ENCODE measurements at regions not wholly inside any gene's neighbourhood (a gene's known extent, or its start where the extent isn't known, plus 50 kb on each side); places are given as distances from the start of the nearest gene placed in this dataset.

GRCh38 chr7:25314731-25315267 is 86.5 kb upstream of the NPVF start:
- TF ChIP-seq, protein P1, sequence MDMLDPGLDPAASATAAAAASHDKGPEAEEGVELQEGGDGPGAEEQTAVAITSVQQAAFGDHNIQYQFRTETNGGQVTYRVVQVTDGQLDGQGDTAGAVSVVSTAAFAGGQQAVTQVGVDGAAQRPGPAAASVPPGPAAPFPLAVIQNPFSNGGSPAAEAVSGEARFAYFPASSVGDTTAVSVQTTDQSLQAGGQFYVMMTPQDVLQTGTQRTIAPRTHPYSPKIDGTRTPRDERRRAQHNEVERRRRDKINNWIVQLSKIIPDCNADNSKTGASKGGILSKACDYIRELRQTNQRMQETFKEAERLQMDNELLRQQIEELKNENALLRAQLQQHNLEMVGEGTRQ (IDR thresholded peaks at IDR 0.05): no peak
- TF ChIP-seq CHD2 (IDR thresholded peaks at IDR 0.05; ENCODE audit: low read length, partially characterized antibody) (no peak), CTCF (IDR thresholded peaks at IDR 0.05) (no peak), BHLHE40 (IDR thresholded peaks at IDR 0.05; ENCODE audit: low read depth, low read length) (no peak), EP300 (IDR thresholded peaks at IDR 0.05) (no peak), RFX5 (IDR thresholded peaks at IDR 0.05) (no peak), PHF8 (IDR thresholded peaks at IDR 0.05; ENCODE audit: borderline replicate concordance, low read depth) (no peak), POLR2A (IDR thresholded peaks at IDR 0.05; ENCODE audit: low read length) (no peak), CBX2 (IDR thresholded peaks at IDR 0.05; ENCODE audit: borderline replicate concordance, low read depth) (no peak), ZC3H11A (IDR thresholded peaks at IDR 0.05) (no peak), MAZ (IDR thresholded peaks at IDR 0.05; ENCODE audit: borderline replicate concordance, low read depth, low read length) (no peak)
- TF ChIP-seq, protein P2, sequence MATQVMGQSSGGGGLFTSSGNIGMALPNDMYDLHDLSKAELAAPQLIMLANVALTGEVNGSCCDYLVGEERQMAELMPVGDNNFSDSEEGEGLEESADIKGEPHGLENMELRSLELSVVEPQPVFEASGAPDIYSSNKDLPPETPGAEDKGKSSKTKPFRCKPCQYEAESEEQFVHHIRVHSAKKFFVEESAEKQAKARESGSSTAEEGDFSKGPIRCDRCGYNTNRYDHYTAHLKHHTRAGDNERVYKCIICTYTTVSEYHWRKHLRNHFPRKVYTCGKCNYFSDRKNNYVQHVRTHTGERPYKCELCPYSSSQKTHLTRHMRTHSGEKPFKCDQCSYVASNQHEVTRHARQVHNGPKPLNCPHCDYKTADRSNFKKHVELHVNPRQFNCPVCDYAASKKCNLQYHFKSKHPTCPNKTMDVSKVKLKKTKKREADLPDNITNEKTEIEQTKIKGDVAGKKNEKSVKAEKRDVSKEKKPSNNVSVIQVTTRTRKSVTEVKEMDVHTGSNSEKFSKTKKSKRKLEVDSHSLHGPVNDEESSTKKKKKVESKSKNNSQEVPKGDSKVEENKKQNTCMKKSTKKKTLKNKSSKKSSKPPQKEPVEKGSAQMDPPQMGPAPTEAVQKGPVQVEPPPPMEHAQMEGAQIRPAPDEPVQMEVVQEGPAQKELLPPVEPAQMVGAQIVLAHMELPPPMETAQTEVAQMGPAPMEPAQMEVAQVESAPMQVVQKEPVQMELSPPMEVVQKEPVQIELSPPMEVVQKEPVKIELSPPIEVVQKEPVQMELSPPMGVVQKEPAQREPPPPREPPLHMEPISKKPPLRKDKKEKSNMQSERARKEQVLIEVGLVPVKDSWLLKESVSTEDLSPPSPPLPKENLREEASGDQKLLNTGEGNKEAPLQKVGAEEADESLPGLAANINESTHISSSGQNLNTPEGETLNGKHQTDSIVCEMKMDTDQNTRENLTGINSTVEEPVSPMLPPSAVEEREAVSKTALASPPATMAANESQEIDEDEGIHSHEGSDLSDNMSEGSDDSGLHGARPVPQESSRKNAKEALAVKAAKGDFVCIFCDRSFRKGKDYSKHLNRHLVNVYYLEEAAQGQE (IDR thresholded peaks at IDR 0.05): no peak
- TF ChIP-seq, protein P3, sequence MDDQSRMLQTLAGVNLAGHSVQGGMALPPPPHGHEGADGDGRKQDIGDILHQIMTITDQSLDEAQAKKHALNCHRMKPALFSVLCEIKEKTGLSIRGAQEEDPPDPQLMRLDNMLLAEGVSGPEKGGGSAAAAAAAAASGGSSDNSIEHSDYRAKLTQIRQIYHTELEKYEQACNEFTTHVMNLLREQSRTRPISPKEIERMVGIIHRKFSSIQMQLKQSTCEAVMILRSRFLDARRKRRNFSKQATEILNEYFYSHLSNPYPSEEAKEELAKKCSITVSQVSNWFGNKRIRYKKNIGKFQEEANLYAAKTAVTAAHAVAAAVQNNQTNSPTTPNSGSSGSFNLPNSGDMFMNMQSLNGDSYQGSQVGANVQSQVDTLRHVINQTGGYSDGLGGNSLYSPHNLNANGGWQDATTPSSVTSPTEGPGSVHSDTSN (IDR thresholded peaks at IDR 0.05): no peak

Data from A549 (cell line).